ENCODE measurements at regions not wholly inside any gene's neighbourhood (a gene's known extent, or its start where the extent isn't known, plus 50 kb on each side); places are given as distances from the start of the nearest gene placed in this dataset.

DNA sequence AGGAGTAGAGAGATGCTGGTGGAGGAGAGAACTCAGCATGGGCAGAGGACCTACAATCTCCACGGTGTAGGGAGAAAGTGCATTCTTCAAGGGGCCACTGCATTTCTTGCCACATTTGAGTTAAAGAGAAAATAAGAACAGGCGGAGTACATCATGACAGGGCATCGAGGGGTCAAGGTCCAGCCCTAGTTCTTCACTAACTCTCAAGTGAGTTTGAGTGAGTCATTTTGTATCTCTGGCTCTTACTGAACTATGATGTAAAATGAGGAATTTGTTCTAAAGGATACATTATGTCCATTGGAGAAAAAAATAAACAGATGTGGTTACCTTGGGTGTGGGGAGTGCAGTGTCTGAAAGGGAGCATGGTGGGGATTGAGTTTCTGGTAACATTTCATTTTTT is 182.9 kb downstream of the XPNPEP1 start (continued):
- TF ChIP-seq, protein P1, sequence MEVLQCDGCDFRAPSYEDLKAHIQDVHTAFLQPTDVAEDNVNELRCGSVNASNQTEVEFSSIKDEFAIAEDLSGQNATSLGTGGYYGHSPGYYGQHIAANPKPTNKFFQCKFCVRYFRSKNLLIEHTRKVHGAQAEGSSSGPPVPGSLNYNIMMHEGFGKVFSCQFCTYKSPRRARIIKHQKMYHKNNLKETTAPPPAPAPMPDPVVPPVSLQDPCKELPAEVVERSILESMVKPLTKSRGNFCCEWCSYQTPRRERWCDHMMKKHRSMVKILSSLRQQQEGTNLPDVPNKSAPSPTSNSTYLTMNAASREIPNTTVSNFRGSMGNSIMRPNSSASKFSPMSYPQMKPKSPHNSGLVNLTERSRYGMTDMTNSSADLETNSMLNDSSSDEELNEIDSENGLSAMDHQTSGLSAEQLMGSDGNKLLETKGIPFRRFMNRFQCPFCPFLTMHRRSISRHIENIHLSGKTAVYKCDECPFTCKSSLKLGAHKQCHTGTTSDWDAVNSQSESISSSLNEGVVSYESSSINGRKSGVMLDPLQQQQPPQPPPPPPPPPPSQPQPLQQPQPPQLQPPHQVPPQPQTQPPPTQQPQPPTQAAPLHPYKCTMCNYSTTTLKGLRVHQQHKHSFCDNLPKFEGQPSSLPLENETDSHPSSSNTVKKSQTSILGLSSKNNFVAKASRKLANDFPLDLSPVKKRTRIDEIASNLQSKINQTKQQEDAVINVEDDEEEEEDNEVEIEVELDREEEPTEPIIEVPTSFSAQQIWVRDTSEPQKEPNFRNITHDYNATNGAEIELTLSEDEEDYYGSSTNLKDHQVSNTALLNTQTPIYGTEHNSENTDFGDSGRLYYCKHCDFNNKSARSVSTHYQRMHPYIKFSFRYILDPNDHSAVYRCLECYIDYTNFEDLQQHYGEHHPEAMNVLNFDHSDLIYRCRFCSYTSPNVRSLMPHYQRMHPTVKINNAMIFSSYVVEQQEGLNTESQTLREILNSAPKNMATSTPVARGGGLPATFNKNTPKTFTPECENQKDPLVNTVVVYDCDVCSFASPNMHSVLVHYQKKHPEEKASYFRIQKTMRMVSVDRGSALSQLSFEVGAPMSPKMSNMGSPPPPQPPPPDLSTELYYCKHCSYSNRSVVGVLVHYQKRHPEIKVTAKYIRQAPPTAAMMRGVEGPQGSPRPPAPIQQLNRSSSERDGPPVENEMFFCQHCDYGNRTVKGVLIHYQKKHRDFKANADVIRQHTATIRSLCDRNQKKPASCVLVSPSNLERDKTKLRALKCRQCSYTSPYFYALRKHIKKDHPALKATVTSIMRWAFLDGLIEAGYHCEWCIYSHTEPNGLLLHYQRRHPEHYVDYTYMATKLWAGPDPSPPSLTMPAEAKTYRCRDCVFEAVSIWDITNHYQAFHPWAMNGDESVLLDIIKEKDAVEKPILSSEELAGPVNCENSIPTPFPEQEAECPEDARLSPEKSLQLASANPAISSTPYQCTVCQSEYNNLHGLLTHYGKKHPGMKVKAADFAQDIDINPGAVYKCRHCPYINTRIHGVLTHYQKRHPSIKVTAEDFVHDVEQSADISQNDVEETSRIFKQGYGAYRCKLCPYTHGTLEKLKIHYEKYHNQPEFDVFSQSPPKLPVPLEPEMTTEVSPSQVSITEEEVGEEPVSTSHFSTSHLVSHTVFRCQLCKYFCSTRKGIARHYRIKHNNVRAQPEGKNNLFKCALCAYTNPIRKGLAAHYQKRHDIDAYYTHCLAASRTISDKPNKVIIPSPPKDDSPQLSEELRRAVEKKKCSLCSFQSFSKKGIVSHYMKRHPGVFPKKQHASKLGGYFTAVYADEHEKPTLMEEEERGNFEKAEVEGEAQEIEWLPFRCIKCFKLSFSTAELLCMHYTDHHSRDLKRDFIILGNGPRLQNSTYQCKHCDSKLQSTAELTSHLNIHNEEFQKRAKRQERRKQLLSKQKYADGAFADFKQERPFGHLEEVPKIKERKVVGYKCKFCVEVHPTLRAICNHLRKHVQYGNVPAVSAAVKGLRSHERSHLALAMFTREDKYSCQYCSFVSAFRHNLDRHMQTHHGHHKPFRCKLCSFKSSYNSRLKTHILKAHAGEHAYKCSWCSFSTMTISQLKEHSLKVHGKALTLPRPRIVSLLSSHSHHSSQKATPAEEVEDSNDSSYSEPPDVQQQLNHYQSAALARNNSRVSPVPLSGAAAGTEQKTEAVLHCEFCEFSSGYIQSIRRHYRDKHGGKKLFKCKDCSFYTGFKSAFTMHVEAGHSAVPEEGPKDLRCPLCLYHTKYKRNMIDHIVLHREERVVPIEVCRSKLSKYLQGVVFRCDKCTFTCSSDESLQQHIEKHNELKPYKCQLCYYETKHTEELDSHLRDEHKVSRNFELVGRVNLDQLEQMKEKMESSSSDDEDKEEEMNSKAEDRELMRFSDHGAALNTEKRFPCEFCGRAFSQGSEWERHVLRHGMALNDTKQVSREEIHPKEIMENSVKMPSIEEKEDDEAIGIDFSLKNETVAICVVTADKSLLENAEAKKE (CRISPR knock-in tag; IDR thresholded peaks at IDR 0.05), result no peak
- TF ChIP-seq CREB1 (CRISPR knock-in tag; IDR thresholded peaks at IDR 0.05; ENCODE audit: low read depth) (no peak), ZNF114 (CRISPR knock-in tag; IDR thresholded peaks at IDR 0.05) (no peak), JUNB (IDR thresholded peaks at IDR 0.05; ENCODE audit: unreplicated experiment) (no peak), EZH2 (IDR thresholded peaks at IDR 0.05; ENCODE audit: low read depth, unreplicated experiment) (no peak)
- TF ChIP-seq, protein P2, sequence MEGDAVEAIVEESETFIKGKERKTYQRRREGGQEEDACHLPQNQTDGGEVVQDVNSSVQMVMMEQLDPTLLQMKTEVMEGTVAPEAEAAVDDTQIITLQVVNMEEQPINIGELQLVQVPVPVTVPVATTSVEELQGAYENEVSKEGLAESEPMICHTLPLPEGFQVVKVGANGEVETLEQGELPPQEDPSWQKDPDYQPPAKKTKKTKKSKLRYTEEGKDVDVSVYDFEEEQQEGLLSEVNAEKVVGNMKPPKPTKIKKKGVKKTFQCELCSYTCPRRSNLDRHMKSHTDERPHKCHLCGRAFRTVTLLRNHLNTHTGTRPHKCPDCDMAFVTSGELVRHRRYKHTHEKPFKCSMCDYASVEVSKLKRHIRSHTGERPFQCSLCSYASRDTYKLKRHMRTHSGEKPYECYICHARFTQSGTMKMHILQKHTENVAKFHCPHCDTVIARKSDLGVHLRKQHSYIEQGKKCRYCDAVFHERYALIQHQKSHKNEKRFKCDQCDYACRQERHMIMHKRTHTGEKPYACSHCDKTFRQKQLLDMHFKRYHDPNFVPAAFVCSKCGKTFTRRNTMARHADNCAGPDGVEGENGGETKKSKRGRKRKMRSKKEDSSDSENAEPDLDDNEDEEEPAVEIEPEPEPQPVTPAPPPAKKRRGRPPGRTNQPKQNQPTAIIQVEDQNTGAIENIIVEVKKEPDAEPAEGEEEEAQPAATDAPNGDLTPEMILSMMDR (conservative IDR thresholded peaks at IDR 0.05; ENCODE audit: low read depth in 2 of 2), result no peak

DNA sequence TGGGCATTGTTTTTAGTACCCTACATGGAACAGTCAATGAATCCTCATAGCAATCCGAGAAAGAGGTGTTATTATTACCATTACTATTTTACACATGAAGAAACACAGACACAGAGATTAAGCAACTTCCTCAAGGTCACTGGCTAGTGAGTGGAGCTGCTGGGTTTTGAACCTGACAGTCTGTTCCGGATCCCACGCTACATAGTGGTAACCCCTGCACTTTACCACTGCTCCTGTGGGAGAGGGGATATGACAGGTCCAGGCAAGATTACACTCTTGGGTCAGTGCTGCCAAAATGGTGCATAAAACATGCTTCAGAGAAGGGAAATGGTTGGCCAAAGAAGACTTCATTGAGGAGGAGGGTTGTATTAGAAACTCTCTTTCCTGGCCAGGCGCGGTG is 185.7 kb downstream of the XPNPEP1 start:
- Mint-ChIP-seq H3K27ac (no peak overlapping the region), H3K27me3 (ENCODE audit: insufficient read depth, low read depth, poor library complexity) (no peaks in the 10 kb centered on the region), H3K9me3 (no peaks in the 10 kb centered on the region), H3K36me3 (ENCODE audit: low read depth) (no peaks in the 10 kb centered on the region), H3K4me3 (no peak overlapping the region), H3K4me1 (no peaks in the 10 kb centered on the region)
- DNase-seq (ENCODE audit: low spot score) (no peak), ATAC-seq (no peak)
- H3K4me2 ChIP-seq, result no peak overlapping the region
- TF ChIP-seq, protein P3, sequence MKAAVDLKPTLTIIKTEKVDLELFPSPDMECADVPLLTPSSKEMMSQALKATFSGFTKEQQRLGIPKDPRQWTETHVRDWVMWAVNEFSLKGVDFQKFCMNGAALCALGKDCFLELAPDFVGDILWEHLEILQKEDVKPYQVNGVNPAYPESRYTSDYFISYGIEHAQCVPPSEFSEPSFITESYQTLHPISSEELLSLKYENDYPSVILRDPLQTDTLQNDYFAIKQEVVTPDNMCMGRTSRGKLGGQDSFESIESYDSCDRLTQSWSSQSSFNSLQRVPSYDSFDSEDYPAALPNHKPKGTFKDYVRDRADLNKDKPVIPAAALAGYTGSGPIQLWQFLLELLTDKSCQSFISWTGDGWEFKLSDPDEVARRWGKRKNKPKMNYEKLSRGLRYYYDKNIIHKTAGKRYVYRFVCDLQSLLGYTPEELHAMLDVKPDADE (IDR thresholded peaks at IDR 0.05), result no peak
- no peak for TF ChIP-seq ZNF114 (CRISPR knock-in tag; IDR thresholded peaks at IDR 0.05)
- H3F3A ChIP-seq (replicated peaks; ENCODE audit: low read depth), result no peaks in the 10 kb centered on the region
- H3K36me3 ChIP-seq (ENCODE audit: insufficient read depth), result no peaks in the 10 kb centered on the region
- no peaks in the 10 kb centered on the region for H4K20me1 ChIP-seq (replicated peaks; ENCODE audit: insufficient read depth)
- no peaks in the 10 kb centered on the region for H3K27me3 ChIP-seq (ENCODE audit: insufficient read depth)
- H3K27ac ChIP-seq (ENCODE audit: low read depth), result no peak overlapping the region
- no peaks in the 10 kb centered on the region for H3K79me2 ChIP-seq (replicated peaks; ENCODE audit: insufficient read depth)
- no peak overlapping the region for H3K4me3 ChIP-seq
- H3K9me2 ChIP-seq (ENCODE audit: insufficient read depth), result 0 out of 2 replicates have a peak, but pooled peaks cover 2% of the 10 kb centered on the region
- H3K4me1 ChIP-seq (ENCODE audit: insufficient read depth), result no peaks in the 10 kb centered on the region
- no peak overlapping the region for H2AFZ ChIP-seq

Measured in GM23338 (cell line).